HL-60 (cell line): ENCODE measurements at regions not wholly inside any gene's neighbourhood (a gene's known extent, or its start where the extent isn't known, plus 50 kb on each side); places are given as distances from the start of the nearest gene placed in this dataset.

ENCODE experiments used
- CTCF ChIP-seq: IDR thresholded peaks from one replicate; pipeline ENCODE4 v1.5.1; 2011; ENCODE audit warnings: low read length, control low read depth, inconsistent platforms; ENCODE audit not compliant: insufficient read depth
- GABPA ChIP-seq: IDR thresholded peaks from 2 replicates; pipeline ENCODE4 v1.6.1; 2012; ENCODE audit warnings: low read depth

- TF ChIP-seq CTCF (no peak), GABPA (no peak)
Observed at GRCh38 chr10:78905015-78905956, 163.5 kb upstream of the ZMIZ1 start.
